ENCODE measurements at regions not wholly inside any gene's neighbourhood (a gene's known extent, or its start where the extent isn't known, plus 50 kb on each side); places are given as distances from the start of the nearest gene placed in this dataset.

- no peak for DNase-seq
Measured at GRCh38 chr2:134148843-134149472, 104.9 kb upstream of the MGAT5 start.

GRCh38 chr2:134149904-134150303 lies 104.0 kb upstream of the MGAT5 start:
- no peak for DNase-seq

GRCh38 chr2:134150760-134151159 lies 103.1 kb upstream of the MGAT5 start:
- no peak for DNase-seq

- DNase-seq = no peak
Measured at GRCh38 chr2:134152045-134153010, 101.5 kb upstream of the MGAT5 start.

GRCh38 chr2:134153294-134153880 lies 100.5 kb upstream of the MGAT5 start:
- DNase-seq = no peak

GRCh38 chr2:134154246-134154645 lies 99.6 kb upstream of the MGAT5 start:
- DNase-seq = no peak

- DNase-seq = no peak
Measured at GRCh38 chr2:134155134-134155533, 98.7 kb upstream of the MGAT5 start.

- no peak for DNase-seq
Measured at GRCh38 chr2:134158295-134158694, 95.6 kb upstream of the MGAT5 start.

GRCh38 chr2:134161170-134161547 lies 92.7 kb upstream of the MGAT5 start:
- DNase-seq = no peak

- DNase-seq = no peak
Measured at GRCh38 chr2:134163336-134163735, 90.5 kb upstream of the MGAT5 start.

GRCh38 chr2:134164306-134164705 lies 89.6 kb upstream of the MGAT5 start:
- DNase-seq = no peak

GRCh38 chr2:134167015-134167414 lies 86.9 kb upstream of the MGAT5 start:
- no peak for DNase-seq

GRCh38 chr2:134169788-134170187 lies 84.1 kb upstream of the MGAT5 start:
- no peak for DNase-seq

- DNase-seq = no peak
Measured at GRCh38 chr2:134170294-134170693, 83.6 kb upstream of the MGAT5 start.

GRCh38 chr2:134170700-134171099 lies 83.2 kb upstream of the MGAT5 start:
- DNase-seq = no peak

GRCh38 chr2:134173338-134174016 lies 80.4 kb upstream of the MGAT5 start:
- DNase-seq = peak; percentile 49

- DNase-seq = no peak
Measured at GRCh38 chr2:134174711-134175110, 79.2 kb upstream of the MGAT5 start.

GRCh38 chr2:134175834-134176233 lies 78.0 kb upstream of the MGAT5 start:
- DNase-seq = no peak

- peak; percentile 52 for DNase-seq
Measured at GRCh38 chr2:134177351-134177931, 76.4 kb upstream of the MGAT5 start.

- peak; percentile 1 for DNase-seq
Measured at GRCh38 chr2:134178138-134178877, 75.6 kb upstream of the MGAT5 start.

- peak; percentile 4 for DNase-seq
Measured at GRCh38 chr2:134181219-134181618, 72.7 kb upstream of the MGAT5 start.

GRCh38 chr2:134183679-134184078 lies 70.2 kb upstream of the MGAT5 start:
- DNase-seq = no peak

All from NCI-H345 (cell line).